GM21526 (cell line): ENCODE measurements at regions not wholly inside any gene's neighbourhood (a gene's known extent, or its start where the extent isn't known, plus 50 kb on each side); places are given as distances from the start of the nearest gene placed in this dataset.

Experiments used
- ATAC-seq: cut with Tn5 transposase; IDR thresholded peaks from one replicate; pipeline ENCODE4 v1.9.1; 2021; ENCODE audit warnings: moderate library complexity; ENCODE audit not compliant: unreplicated experiment, low FRiP score

- no peak for ATAC-seq
Measured at GRCh38 chr18:39647627-39648534, 2082.3 kb upstream of the CELF4 start.

DNA sequence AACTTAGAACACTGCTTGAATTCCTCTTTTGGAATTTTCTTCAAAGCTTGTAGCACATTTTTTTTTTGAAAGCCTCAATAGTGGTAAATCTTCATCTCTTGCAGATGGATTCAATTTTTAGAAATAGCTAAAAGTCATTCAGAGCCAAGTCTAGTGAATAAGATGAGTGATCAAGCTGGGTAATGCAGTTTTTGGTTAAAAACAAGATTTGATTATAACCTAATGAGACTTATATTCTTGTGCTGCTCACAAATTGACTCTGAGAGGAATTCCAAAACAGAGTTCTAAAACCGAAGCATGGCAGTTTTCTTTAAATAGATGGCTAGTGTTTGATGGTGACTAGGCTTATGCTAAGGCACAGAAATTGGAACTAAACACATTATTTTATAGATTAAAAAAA, 2072.6 kb upstream of the CELF4 start:
- ATAC-seq: no peak

GRCh38 chr18:39636931-39637330, 2071.3 kb upstream of the CELF4 start:
- no peak for ATAC-seq

GRCh38 chr18:39635966-39636365, 2070.4 kb upstream of the CELF4 start:
- no peak for ATAC-seq

- ATAC-seq: no peak
Measured at GRCh38 chr18:39635192-39635591, 2069.6 kb upstream of the CELF4 start.

- ATAC-seq: no peak
Measured at GRCh38 chr18:39627936-39628335, 2062.3 kb upstream of the CELF4 start.

GRCh38 chr18:39624961-39625360, 2059.4 kb upstream of the CELF4 start:
- ATAC-seq: no peak

- no peak for ATAC-seq
Measured at GRCh38 chr18:39622431-39622830, 2056.8 kb upstream of the CELF4 start.

GRCh38 chr18:39620551-39621168, 2055.1 kb upstream of the CELF4 start:
- ATAC-seq: no peak

DNA sequence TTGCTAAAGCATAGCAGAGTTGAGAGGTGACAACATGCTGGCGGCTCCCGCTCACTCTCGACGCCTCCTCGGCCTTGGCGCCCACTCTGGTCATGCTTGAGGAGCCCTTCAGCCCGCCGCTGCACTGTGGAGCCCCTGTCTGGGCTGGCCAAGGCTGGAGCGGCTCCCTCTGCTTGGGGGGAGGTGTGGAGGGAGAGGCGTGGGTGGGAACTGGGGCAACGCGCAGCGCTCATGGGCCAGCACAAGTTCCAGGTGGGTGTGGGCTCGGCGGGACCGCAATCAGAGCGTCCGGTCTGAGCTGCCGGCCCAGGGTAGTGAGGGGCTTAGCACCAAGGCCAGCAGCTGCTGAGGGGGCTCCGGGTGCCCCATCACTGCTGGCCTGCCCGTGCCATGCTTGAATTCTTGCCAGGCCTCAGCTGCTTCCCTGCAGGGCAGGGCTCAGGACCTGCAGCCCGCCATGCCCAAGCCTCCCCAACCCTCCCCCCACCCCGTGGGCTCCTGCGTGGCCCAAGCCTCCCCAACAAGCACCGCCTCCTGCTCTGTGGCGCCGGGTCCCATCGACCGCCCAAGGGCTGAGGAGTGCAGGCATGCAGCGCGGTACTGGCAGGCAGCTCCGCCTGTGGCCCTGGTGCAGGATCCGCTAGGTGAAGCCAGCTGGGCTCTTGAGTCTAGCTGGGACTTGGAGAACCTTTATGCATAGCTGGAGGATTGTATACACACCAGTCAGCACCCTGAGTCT, 2052.8 kb upstream of the CELF4 start:
- ATAC-seq: no peak

DNA sequence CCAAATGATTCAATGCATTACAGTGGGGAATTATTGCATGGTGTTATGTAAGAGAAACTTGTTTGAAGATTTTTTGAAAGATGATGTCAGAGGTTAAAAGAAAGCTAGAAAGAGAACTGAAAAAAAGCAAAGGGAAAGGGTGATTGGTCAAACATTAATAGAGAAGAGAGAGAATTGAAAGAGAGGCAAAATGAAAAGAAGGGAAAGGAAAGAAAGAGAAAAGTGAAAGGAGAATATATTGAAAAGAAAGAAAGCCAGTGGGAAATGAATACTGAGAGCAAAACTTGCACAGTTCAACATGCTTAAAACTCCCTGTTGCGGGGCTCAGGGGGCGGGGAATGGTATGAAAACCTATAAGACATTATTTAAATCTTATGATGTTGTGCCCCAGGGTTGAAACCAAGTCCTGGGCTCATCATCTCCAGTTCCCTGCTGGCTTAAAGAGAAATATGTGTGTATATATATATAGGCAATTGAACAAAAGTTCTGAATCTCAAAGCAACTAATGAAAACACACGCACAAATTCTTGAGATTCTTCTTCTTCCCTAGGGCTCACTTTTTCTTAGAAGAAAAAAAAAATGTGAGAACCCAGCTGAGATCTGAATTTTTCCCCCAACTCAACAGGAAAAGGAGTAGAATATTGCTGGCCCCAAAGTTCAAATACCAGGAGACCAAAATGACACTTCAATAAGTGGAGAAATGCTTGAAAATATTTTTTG, 2045.9 kb upstream of the CELF4 start:
- ATAC-seq: no peak

- ATAC-seq: no peak
Measured at GRCh38 chr18:39607034-39607433, 2041.4 kb upstream of the CELF4 start.

GRCh38 chr18:39604836-39605235, 2039.2 kb upstream of the CELF4 start:
- no peak for ATAC-seq

DNA sequence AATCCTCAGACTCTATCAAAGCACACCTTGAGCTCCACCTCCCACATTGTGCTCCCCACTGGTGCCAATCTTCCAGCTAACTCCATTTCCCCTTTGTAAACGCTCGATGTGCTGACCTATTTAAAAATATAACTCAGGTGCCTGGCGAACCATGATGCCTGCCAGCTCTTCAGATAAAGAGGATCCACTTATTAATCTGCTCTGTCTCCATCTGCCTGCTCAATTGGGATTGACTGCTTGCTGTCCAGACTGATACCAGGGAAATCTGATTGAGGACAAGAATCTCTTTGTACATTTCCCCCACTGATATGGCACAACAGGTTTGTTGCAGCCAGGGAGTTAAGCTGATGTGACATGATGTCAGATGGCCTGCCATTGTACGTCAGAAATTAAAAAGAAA, 2036.5 kb upstream of the CELF4 start:
- no peak for ATAC-seq

- no peak for ATAC-seq
Measured at GRCh38 chr18:39600894-39601293, 2035.3 kb upstream of the CELF4 start.

DNA sequence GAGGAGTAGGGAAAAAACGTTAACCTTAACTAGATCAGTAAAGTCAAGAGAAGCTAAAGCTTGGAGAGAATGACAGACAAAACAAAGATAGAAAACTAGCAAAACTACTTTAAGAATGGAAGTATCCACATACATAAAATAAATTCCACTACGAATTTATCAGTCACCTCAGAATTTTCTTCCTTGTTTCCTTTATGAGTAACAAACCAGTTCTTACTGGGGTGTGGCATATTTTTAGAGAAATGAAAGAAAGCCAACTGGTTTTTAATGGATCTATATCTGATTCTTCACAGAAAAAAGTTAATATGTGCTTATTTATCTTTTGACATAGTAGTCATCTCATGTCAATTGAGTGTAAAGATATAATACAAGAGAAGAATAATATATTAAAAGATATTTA, 2033.7 kb upstream of the CELF4 start:
- ATAC-seq: no peak

- ATAC-seq: no peak
Measured at GRCh38 chr18:39596891-39597290, 2031.3 kb upstream of the CELF4 start.

- ATAC-seq: no peak
Measured at GRCh38 chr18:39596221-39596620, 2030.6 kb upstream of the CELF4 start.

DNA sequence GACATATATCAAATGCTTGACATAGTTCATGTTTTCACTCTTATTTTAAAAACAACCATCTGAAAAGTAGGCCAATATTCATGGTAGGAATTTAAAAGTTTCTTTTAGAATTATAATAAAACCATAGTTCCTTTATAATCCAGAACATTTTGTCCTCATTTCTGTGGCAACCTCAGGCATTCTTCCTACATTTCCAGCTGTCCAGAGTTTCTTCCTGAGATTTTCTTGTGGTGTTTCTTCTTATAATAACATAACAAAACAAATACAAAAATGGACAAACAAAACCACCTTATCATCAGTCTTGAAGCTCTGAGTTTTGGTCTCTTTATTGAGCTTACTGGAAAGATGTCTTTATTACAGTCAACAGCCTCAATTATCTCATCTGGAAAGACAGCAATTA, 2028.6 kb upstream of the CELF4 start:
- no peak for ATAC-seq

GRCh38 chr18:39591649-39592048, 2026.1 kb upstream of the CELF4 start:
- no peak for ATAC-seq

DNA sequence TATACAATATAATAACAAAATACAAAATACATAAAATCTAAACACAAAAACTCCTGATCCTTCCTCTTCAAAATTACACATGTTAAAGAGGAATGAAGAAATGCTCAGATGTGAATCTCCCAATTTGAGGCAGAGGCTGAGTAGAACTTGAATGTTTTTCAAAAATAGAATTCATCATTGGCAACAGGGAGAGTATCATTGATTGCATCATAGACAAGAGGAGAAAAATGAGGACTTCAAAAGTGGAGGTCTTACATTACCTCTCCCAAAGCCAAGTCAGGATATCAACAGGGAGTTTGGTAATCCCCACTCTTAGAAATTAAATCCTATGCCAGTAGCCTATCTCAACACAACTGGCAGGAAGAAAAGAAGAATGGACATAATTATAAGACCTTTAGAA, 2023.9 kb upstream of the CELF4 start:
- ATAC-seq: no peak
